Small intestine (tissue), 7 donors: ENCODE measurements at regions not wholly inside any gene's neighbourhood (a gene's known extent, or its start where the extent isn't known, plus 50 kb on each side); places are given as distances from the start of the nearest gene placed in this dataset.

Source experiments
- DNase-seq, 2 donors: peaks; one replicate each; pipeline versions ENCODE4 v3.0.0 to v3.0.0-alpha.2; 2013
- FAIRE-seq: peaks from 2 replicates; lab custom pipeline; 2012; peaks lifted over from hg19 to GRCh38; lab: Jason Lieb, UNC
- H3K27ac ChIP-seq, 3 donors: one replicate each; pipeline ENCODE4 v1.5.1; 2013; ENCODE audit warnings: low read length in 2 of 3, mild to moderate bottlenecking in 2 of 3, control low read depth in 1 of 3, inconsistent platforms in 1 of 3, low read depth in 1 of 3, moderate library complexity in 1 of 3
- H3K27me3 ChIP-seq, 3 donors: one replicate each; pipeline ENCODE4 v1.6.1; 2013; ENCODE audit warnings: low read length in 3 of 3, inconsistent platforms in 1 of 3; ENCODE audit not compliant: control insufficient read depth in 3 of 3, insufficient read depth in 3 of 3
- H3K36me3 ChIP-seq, 3 donors: one replicate each; pipeline ENCODE4 v1.6.1; 2013; ENCODE audit warnings: low read length in 3 of 3, inconsistent platforms in 1 of 3, low read depth in 1 of 3, mild to moderate bottlenecking in 1 of 3, moderate library complexity in 1 of 3; ENCODE audit not compliant: control insufficient read depth in 3 of 3, insufficient read depth in 2 of 3
- H3K4me1 ChIP-seq, 3 donors: one replicate each; pipeline ENCODE4 v1.6.1; 2013; ENCODE audit warnings: low read length in 2 of 3, inconsistent platforms in 1 of 3, low read depth in 1 of 3, mild to moderate bottlenecking in 1 of 3, moderate library complexity in 1 of 3; ENCODE audit not compliant: control insufficient read depth in 3 of 3, insufficient read depth in 2 of 3
- H3K4me3 ChIP-seq, 3 donors: one replicate each; pipeline ENCODE4 v1.5.1; 2013; ENCODE audit warnings: low read length in 3 of 3, control low read depth in 1 of 3, inconsistent platforms in 1 of 3, low read depth in 1 of 3, mild to moderate bottlenecking in 1 of 3, moderate library complexity in 1 of 3
- H3K9me3 ChIP-seq, 2 donors: one replicate each; pipeline ENCODE4 v1.6.1; 2013; ENCODE audit warnings: low read depth in 1 of 2, low read length in 1 of 2; ENCODE audit not compliant: control insufficient read depth in 2 of 2, insufficient read depth in 1 of 2
- WGBS, 3 donors: extraction: QIAGEN DNeasy Blood & Tissue Kit; methylation state at CpG; one replicate each; pipeline ENCODE4 v1.1.7; 2013; 5-methylcytosine and 5-hydroxymethylcytosine counted together
- donor health status: healthy with polysubstance abuse.
- donor health status: control.
- donor health status: control.
- donor health status: Bipolar disorder and iron deficiency.
- donor health status: healthy.

GRCh38 chr6:23180504-23181293, 611.3 kb downstream of the HDGFL1 start:
- no peak for FAIRE-seq
- Histone ChIP-seq H3K4me3 (no peak overlapping the region), H3K9me3 (no peaks in the 10 kb centered on the region), H3K27me3 (no peaks in the 10 kb centered on the region), H3K4me1 (no peaks in the 10 kb centered on the region), H3K36me3 (no peaks in the 10 kb centered on the region), H3K27ac (no peak overlapping the region)
- peak in 1 of 2 donors; percentile 7 for DNase-seq
- 55 to 67% (median 57%) methylated on average over 12 of the region's 12 CpGs for WGBS, 3 donors

GRCh38 chr6:23181356-23182110, 612.2 kb downstream of the HDGFL1 start:
- DNase-seq, result no peak
- 78 to 85% (median 79%) methylated on average over 7 of the region's 7 CpGs for WGBS, 3 donors
- H3K4me1 ChIP-seq, result no peaks in the 10 kb centered on the region
- H3K27me3 ChIP-seq, result no peaks in the 10 kb centered on the region
- no peak for FAIRE-seq
- no peaks in the 10 kb centered on the region for H3K36me3 ChIP-seq
- H3K27ac ChIP-seq, result no peak overlapping the region
- no peak overlapping the region for H3K4me3 ChIP-seq
- H3K9me3 ChIP-seq, result no peaks in the 10 kb centered on the region

- Histone ChIP-seq H3K4me1 (no peaks in the 10 kb centered on the region), H3K4me3 (no peak overlapping the region), H3K36me3 (no peaks in the 10 kb centered on the region), H3K27me3 (no peaks in the 10 kb centered on the region), H3K27ac (no peak overlapping the region), H3K9me3 (no peaks in the 10 kb centered on the region)
- 78 to 85% (median 81%) methylated on average over 7 of the region's 7 CpGs for WGBS, 3 donors
- no peak for FAIRE-seq
- no peak for DNase-seq
Measured at GRCh38 chr6:23183846-23184245, 614.5 kb downstream of the HDGFL1 start.

GRCh38 chr6:23184351-23184750, 615.0 kb downstream of the HDGFL1 start:
- H3K27me3 ChIP-seq, result no peaks in the 10 kb centered on the region
- no peaks in the 10 kb centered on the region for H3K9me3 ChIP-seq
- WGBS, 3 donors, result 82 to 87% (median 85%) methylated on average over 3 of the region's 3 CpGs
- H3K36me3 ChIP-seq, result no peaks in the 10 kb centered on the region
- H3K4me3 ChIP-seq, result no peak overlapping the region
- FAIRE-seq (no peak), DNase-seq (no peak)
- no peaks in the 10 kb centered on the region for H3K4me1 ChIP-seq
- H3K27ac ChIP-seq, result no peak overlapping the region

- 57 to 68% (median 58%) methylated on average over 3 of the region's 3 CpGs for WGBS, 3 donors
- DNase-seq (no peak), FAIRE-seq (no peak)
- no peaks in the 10 kb centered on the region for H3K36me3 ChIP-seq
- H3K9me3 ChIP-seq, result no peaks in the 10 kb centered on the region
- no peak overlapping the region for H3K4me3 ChIP-seq
- H3K27ac ChIP-seq, result no peak overlapping the region
- no peaks in the 10 kb centered on the region for H3K4me1 ChIP-seq
- H3K27me3 ChIP-seq, result no peaks in the 10 kb centered on the region
Measured at GRCh38 chr6:23195487-23195886, 626.1 kb downstream of the HDGFL1 start.

- FAIRE-seq, result peak; percentile 57
Measured at GRCh38 chr6:23199541-23199940, 630.2 kb downstream of the HDGFL1 start.

GRCh38 chr6:23200946-23201345, 631.6 kb downstream of the HDGFL1 start:
- no peak overlapping the region for H3K4me3 ChIP-seq
- no peaks in the 10 kb centered on the region for H3K4me1 ChIP-seq
- no peaks in the 10 kb centered on the region for H3K9me3 ChIP-seq
- WGBS, 3 donors, result 54 to 67% (median 59%) methylated on average over 3 of the region's 3 CpGs
- no peak for FAIRE-seq
- DNase-seq, result no peak
- H3K27ac ChIP-seq, result no peak overlapping the region
- no peaks in the 10 kb centered on the region for H3K27me3 ChIP-seq
- no peaks in the 10 kb centered on the region for H3K36me3 ChIP-seq

More at GRCh38 chr6:23199541-23199940, 630.2 kb downstream of the HDGFL1 start:
- Histone ChIP-seq H3K36me3 (no peaks in the 10 kb centered on the region), H3K27me3 (no peaks in the 10 kb centered on the region), H3K4me3 (no peak overlapping the region), H3K9me3 (no peaks in the 10 kb centered on the region), H3K27ac (no peak overlapping the region), H3K4me1 (no peaks in the 10 kb centered on the region)
- no peak for DNase-seq
- 73 to 86% (median 78%) methylated on average over 4 of the region's 4 CpGs for WGBS, 3 donors

- H3K27ac ChIP-seq, result no peak overlapping the region
- H3K4me1 ChIP-seq, result no peaks in the 10 kb centered on the region
- FAIRE-seq (no peak), DNase-seq (no peak)
- WGBS, 3 donors, result 68 to 82% (median 81%) methylated on average over 5 of the region's 5 CpGs
- no peaks in the 10 kb centered on the region for H3K36me3 ChIP-seq
- H3K9me3 ChIP-seq, result no peaks in the 10 kb centered on the region
- no peak overlapping the region for H3K4me3 ChIP-seq
- H3K27me3 ChIP-seq, result no peaks in the 10 kb centered on the region
Measured at GRCh38 chr6:23202207-23202606, 632.8 kb downstream of the HDGFL1 start.
